ENCODE measurements at regions not wholly inside any gene's neighbourhood (a gene's known extent, or its start where the extent isn't known, plus 50 kb on each side); places are given as distances from the start of the nearest gene placed in this dataset.
A peak's percentile ranks its signal among the peaks of the same experiment; 100 is the strongest.
"Not testable (repeated sequence)": the region's sequence is repeated elsewhere in the genome, so short reads cannot be mapped to it uniquely, and the experiment has no call there.

- DNase-seq: not testable (repeated sequence)
Observed at GRCh38 chr1:98285286-98285685, 364.5 kb upstream of the DPYD start.

DNA sequence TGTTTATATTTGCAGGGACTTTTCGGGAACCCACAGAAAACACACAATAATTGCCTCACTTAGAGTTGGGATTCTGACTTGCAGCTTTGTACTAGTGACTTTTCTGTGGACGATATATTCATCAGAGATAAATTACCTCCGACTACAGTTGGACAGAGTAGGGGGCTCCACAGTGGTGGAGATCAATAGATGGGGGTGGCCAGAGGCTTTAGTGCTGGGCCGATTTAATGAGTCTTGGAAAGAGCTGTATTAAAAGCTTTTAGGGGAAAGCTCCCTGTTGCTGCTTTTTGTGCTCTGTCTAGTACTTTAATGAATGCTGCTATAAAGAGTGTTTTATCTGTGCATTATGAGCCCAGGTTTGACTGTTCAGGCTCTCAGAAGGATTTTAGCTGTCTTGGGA, 359.2 kb upstream of the DPYD start:
- DNase-seq: no peak

DNA sequence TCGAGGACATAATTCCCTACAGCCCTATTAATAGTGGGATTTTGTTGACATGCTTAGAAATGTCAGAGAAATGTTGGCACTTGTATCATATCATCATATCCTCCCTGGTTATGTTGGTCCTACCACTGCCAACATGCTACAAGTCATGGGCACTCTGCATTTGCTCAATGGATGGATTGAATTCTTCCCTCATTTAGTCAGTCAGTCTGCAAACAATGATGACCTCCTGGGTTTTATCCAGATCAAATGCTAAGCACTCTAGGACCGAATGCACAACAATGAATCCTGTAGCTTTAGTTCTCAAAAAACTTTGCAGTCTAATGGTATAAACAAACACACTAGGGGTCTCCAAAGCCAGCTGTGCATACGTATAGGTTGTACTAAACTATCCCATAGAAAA, 357.2 kb upstream of the DPYD start:
- DNase-seq: no peak

DNA sequence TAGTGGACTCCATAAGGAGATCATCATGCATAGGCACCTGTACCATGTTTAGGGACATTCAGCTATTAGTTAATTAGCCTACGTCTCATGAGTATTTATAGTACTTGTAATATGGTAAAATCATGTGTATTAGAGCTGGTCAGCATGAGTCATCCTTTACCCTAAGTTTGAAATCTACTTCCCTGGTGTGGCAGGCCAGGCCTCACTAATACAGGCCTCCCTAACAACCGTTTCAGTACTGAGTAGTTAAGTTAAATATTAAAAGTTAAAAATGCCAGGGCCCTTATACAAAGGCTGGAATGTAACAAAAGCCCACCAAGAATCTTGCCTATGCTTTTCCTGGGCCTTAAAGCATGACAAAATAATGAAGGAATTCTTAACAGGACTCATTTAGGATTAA, 356.3 kb upstream of the DPYD start:
- DNase-seq: peak; percentile 15

- DNase-seq: no peak
Observed at GRCh38 chr1:98276514-98276913, 355.7 kb upstream of the DPYD start.

GRCh38 chr1:98268316-98268715, 347.5 kb upstream of the DPYD start:
- no peak for DNase-seq

DNA sequence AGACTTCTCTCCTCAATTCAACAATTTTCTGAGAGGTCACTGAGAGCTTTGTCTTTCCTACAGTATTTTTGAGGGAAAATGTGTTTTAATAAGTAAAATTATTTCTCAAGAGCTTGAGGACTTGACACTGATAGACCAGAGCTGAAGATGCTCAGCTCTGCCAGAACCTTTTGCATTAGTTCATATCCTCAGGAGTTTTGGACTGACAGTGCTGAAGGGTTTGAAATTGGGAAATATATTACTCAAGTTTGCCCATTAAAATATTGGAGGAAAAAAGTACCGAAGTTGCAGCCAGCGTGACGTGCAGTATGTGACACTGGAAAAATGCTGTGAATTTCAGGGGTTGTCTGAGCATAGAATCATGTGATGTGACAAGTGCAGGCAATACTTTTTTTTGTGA, 346.6 kb upstream of the DPYD start:
- no peak for DNase-seq

GRCh38 chr1:98264727-98265126, 343.9 kb upstream of the DPYD start:
- DNase-seq: no peak

GRCh38 chr1:98260839-98261238, 340.0 kb upstream of the DPYD start:
- no peak for DNase-seq

DNA sequence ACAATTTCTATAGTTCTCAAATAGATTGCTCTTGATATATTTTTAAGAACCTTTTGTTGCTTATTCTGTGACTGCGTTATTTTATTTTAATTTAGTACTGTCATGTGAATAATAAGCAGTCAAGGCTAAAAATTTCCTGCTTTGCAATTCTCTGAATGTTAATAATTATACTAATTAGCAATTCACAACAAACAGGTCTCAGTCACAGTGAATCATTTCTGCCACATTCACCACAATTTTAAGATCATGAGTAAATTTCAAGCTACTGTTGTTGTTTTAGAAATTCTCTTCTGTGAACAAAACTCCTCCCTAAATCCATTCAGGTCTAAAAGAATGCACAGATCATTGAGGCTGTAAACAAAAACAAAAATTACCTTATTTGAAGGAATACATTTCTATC, 339.6 kb upstream of the DPYD start:
- no peak for DNase-seq

- no peak for DNase-seq
Observed at GRCh38 chr1:98256700-98257099, 335.9 kb upstream of the DPYD start.

- DNase-seq: no peak
Observed at GRCh38 chr1:98253145-98253544, 332.3 kb upstream of the DPYD start.

DNA sequence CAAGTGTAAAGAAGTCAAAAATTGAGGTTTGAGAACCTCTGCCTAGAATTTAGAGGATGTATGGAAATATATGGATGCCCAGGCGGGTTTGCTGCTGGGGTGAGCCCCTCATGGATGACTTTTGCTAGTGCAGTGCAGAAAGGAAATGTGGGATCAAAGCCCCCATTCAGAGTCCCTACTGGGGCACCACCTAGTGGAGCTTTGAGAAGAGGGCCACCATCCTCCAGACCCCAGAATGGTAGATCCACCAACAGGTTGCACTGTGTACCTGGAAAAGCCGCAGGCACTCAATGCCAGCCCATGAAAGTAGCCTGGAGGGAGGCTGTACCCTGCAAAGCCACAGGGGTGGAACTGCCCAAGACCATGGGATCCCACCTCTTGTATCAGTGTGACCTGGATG, 330.7 kb upstream of the DPYD start:
- no peak for DNase-seq

DNA sequence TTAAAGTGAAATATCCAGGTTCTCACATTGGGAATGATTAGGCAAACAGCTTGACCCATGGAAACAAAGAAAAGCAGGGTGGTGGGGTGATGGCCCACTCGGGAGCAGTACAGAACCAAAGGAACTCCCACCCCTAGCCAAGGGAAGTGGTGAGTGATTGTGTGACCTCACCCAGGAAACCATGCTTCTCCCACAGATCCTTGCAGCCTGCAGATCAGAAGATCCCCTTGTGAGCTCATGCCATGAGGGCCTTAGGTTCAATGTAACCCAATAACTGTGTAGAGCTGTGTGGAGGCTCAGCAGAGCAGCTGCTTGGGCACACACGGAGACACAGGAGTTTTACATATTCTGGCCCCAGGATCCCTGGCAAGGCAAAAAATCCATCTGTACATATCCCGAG, 311.8 kb upstream of the DPYD start:
- DNase-seq: no peak

GRCh38 chr1:98222706-98223105, 301.9 kb upstream of the DPYD start:
- no peak for DNase-seq

DNA sequence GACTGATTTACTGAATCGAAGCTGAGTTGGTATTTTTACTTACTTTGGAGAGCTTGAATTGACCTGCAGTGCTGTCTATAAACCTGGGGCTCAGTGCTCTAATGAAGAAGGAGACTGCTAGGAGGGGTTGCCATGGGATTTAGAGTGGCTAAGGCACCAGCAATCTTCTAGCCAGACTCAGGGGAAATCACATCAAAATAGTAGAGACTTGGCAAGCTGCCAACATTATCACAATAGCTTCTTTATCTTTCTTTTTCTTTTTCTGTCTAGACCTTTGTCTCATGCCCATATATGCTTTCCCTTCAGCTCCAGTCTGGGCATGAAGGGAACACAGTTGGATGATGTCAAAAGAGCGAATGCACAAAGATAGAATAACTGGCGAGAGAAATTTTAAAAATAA, 301.1 kb upstream of the DPYD start:
- DNase-seq: no peak

DNA sequence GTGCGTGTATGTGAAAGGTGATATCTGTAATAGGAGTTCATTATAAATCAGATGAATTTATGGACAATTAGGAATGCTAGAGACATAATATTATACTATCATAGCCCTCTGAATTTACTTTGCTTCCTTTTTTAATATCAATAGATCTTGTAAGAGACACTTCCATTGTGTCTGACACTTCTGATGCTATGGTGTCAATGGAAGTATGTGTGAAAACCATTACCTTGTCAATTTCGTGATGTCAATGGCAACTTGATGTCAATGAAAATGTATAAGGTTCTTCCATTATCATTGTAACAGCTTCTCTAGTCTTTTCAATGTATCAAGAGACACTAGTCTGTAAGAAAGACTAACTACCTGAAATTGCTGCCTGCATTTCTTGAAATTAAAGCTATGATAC, 296.8 kb upstream of the DPYD start:
- DNase-seq: no peak

GRCh38 chr1:98216304-98216703, 295.5 kb upstream of the DPYD start:
- no peak for DNase-seq

DNA sequence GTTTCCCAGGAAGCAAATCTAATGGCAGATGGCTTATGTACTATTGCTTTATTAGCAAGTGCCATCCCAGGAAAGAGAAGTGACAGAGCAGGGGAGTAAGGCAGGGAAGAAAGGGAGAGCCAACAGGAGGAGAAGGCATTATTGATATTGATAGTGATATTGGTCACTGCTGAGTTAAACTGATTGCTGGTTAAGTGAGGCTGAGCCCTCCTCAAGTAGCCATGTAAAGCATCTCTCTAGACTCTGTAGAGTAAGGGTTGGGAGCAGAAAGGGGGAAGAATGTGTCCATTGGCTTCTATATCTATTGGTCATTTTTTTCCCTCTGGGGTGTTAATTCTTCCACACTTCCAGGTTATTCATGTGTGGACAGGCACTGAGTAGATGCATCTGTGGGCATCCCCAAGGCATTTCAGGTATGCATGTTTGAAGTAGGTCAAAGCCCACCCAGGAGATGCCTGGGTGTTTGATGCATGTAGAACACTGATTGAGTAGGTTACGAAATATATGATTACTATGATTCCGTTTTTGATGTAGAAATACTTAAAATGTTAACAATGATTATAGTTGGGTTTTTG, 290.5 kb upstream of the DPYD start:
- DNase-seq: no peak

DNA sequence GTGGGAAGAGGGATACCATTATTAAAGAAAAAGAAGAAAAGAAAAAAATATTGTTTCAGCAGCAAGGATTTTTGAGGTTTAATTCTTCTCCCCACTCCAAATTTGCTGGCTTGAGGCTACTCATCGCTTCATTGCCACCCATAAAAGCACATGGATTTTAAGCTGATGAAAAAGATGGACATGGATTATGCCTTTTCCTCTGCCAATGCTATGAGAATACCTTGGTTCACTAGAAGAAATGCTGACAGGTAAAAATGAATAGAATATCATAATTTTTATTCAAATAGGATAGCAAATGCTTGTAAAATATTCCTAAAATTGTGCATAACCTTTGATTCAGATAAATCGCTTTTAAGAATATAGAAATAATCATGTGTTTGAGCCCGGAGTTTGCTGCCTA, 289.7 kb upstream of the DPYD start:
- DNase-seq: no peak

GRCh38 chr1:98210064-98210463, 289.2 kb upstream of the DPYD start:
- DNase-seq: no peak

GRCh38 chr1:98205291-98206017, 284.6 kb upstream of the DPYD start:
- no peak for DNase-seq

- no peak for DNase-seq
Observed at GRCh38 chr1:98203466-98203865, 282.6 kb upstream of the DPYD start.

DNA sequence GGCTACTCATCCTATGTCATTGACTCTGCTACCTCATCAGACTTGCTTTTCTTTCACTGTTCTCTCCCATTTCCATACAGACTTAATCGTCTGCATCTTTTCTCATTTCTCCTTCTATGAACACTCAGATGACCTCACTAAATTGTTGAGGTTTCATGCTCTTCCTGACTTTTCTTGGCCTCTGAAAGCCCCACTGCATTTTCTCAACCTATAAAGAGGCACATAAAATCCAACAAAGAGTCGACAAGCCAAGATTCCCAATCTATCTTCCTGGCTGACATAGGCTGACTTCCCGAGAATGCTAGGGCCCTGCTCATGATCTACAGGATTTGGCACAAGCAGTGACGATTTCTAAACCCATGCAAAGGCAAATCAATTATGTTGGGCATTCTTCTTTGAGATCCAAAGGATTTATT, 280.8 kb upstream of the DPYD start:
- DNase-seq: peak; percentile 14
